HG02852 (cell line): ENCODE measurements at regions not wholly inside any gene's neighbourhood (a gene's known extent, or its start where the extent isn't known, plus 50 kb on each side); places are given as distances from the start of the nearest gene placed in this dataset.
"Not testable (repeated sequence)": the region's sequence is repeated elsewhere in the genome, so short reads cannot be mapped to it uniquely, and the experiment has no call there.

ENCODE experiments used
- ATAC-seq: cut with Tn5 transposase; IDR thresholded peaks from one replicate; pipeline ENCODE4 v1.9.1; 2021; ENCODE audit warnings: mild to moderate bottlenecking, moderate library complexity; ENCODE audit not compliant: unreplicated experiment

GRCh38 chr1:71345491-71345890 is 264.7 kb upstream of the ZRANB2 start:
- no peak for ATAC-seq

- ATAC-seq: no peak
These were observed 263.0 kb upstream of the ZRANB2 start for GRCh38 chr1:71343686-71344416.

- no peak for ATAC-seq
These were observed 258.4 kb upstream of the ZRANB2 start for GRCh38 chr1:71339238-71339637.

GRCh38 chr1:71330991-71331390 is 250.2 kb upstream of the ZRANB2 start:
- no peak for ATAC-seq

GRCh38 chr1:71324671-71325267 is 243.9 kb upstream of the ZRANB2 start:
- no peak for ATAC-seq

- ATAC-seq: no peak
These were observed 231.7 kb upstream of the ZRANB2 start for GRCh38 chr1:71312545-71312944.

GRCh38 chr1:71311376-71311775 is 230.5 kb upstream of the ZRANB2 start:
- no peak for ATAC-seq

- peak; percentile 88 for ATAC-seq
These were observed 226.6 kb upstream of the ZRANB2 start for GRCh38 chr1:71307451-71307850.

GRCh38 chr1:71304125-71304524 is 223.3 kb upstream of the ZRANB2 start:
- ATAC-seq: no peak

- ATAC-seq: no peak
These were observed 222.8 kb upstream of the ZRANB2 start for GRCh38 chr1:71303617-71304041.

- ATAC-seq: no peak
These were observed 217.8 kb upstream of the ZRANB2 start for GRCh38 chr1:71298633-71299032.

GRCh38 chr1:71296551-71297134 is 215.8 kb upstream of the ZRANB2 start:
- no peak for ATAC-seq

- ATAC-seq: no peak
These were observed 214.5 kb upstream of the ZRANB2 start for GRCh38 chr1:71295350-71295749.

- ATAC-seq: no peak
These were observed 213.3 kb upstream of the ZRANB2 start for GRCh38 chr1:71294178-71294577.

- ATAC-seq: no peak
These were observed 211.4 kb upstream of the ZRANB2 start for GRCh38 chr1:71292203-71292602.

- not testable (repeated sequence) for ATAC-seq
These were observed 209.8 kb upstream of the ZRANB2 start for GRCh38 chr1:71290506-71291237.

- no peak for ATAC-seq
These were observed 204.7 kb upstream of the ZRANB2 start for GRCh38 chr1:71285529-71285928.

- no peak for ATAC-seq
These were observed 195.6 kb upstream of the ZRANB2 start for GRCh38 chr1:71276466-71276865.

- no peak for ATAC-seq
These were observed 192.5 kb upstream of the ZRANB2 start for GRCh38 chr1:71273334-71273733.

- no peak for ATAC-seq
These were observed 189.6 kb upstream of the ZRANB2 start for GRCh38 chr1:71270394-71270915.

GRCh38 chr1:71269818-71270217 is 189.0 kb upstream of the ZRANB2 start:
- no peak for ATAC-seq
